GM12872 (cell line): ENCODE measurements at regions not wholly inside any gene's neighbourhood (a gene's known extent, or its start where the extent isn't known, plus 50 kb on each side); places are given as distances from the start of the nearest gene placed in this dataset.

Experiments used
- CTCF ChIP-seq: IDR thresholded peaks from 3 replicates; pipeline ENCODE4 v1.5.1; 2011; ENCODE audit warnings: low read depth, mild to moderate bottlenecking, low read length, moderate library complexity; ENCODE audit not compliant: insufficient read depth

GRCh38 chr12:92462049-92462448 is 240.7 kb upstream of the PLEKHG7 start:
- no peak for TF ChIP-seq CTCF

GRCh38 chr12:92459850-92460249 is 242.9 kb upstream of the PLEKHG7 start:
- TF ChIP-seq CTCF = no peak

GRCh38 chr12:92458996-92459395 is 243.8 kb upstream of the PLEKHG7 start:
- TF ChIP-seq CTCF = no peak

GRCh38 chr12:92457458-92458180 is 245.2 kb upstream of the PLEKHG7 start:
- no peak for TF ChIP-seq CTCF

- TF ChIP-seq CTCF = no peak
Observed at GRCh38 chr12:92452763-92453162, 250.0 kb upstream of the PLEKHG7 start.

- no peak for TF ChIP-seq CTCF
Observed at GRCh38 chr12:92446083-92446460, 256.7 kb upstream of the PLEKHG7 start.

- TF ChIP-seq CTCF = no peak
Observed at GRCh38 chr12:92445253-92446082, 257.3 kb upstream of the PLEKHG7 start.
